ENCODE measurements at regions not wholly inside any gene's neighbourhood (a gene's known extent, or its start where the extent isn't known, plus 50 kb on each side); places are given as distances from the start of the nearest gene placed in this dataset.
"Not testable (repeated sequence)": the region's sequence is repeated elsewhere in the genome, so short reads cannot be mapped to it uniquely, and the experiment has no call there.

- DNase-seq = peak; percentile 51
These were observed 163.0 kb upstream of the PPP1R3A start for GRCh38 chr7:114081606-114082425.

GRCh38 chr7:114077158-114077524, 158.3 kb upstream of the PPP1R3A start:
- not testable (repeated sequence) for DNase-seq

GRCh38 chr7:114076392-114077157, 157.8 kb upstream of the PPP1R3A start:
- not testable (repeated sequence) for DNase-seq

- no peak for DNase-seq
These were observed 154.9 kb upstream of the PPP1R3A start for GRCh38 chr7:114073701-114074100.

GRCh38 chr7:114070246-114070645, 151.4 kb upstream of the PPP1R3A start:
- DNase-seq = no peak

- no peak for DNase-seq
These were observed 144.0 kb upstream of the PPP1R3A start for GRCh38 chr7:114062810-114063209.

- no peak for DNase-seq
These were observed 133.1 kb upstream of the PPP1R3A start for GRCh38 chr7:114051871-114052331.

GRCh38 chr7:114050571-114050970, 131.8 kb upstream of the PPP1R3A start:
- no peak for DNase-seq

GRCh38 chr7:114048386-114049235, 129.8 kb upstream of the PPP1R3A start:
- DNase-seq = no peak

- DNase-seq = no peak
These were observed 129.1 kb upstream of the PPP1R3A start for GRCh38 chr7:114047889-114048288.

- no peak for DNase-seq
These were observed 114.7 kb upstream of the PPP1R3A start for GRCh38 chr7:114033475-114033874.

- peak; percentile 48 for DNase-seq
These were observed 107.8 kb upstream of the PPP1R3A start for GRCh38 chr7:114026486-114027089.

- no peak for DNase-seq
These were observed 102.3 kb upstream of the PPP1R3A start for GRCh38 chr7:114021135-114021534.

- DNase-seq = no peak
These were observed 89.9 kb upstream of the PPP1R3A start for GRCh38 chr7:114008696-114009095.

GRCh38 chr7:114007386-114007785, 88.6 kb upstream of the PPP1R3A start:
- no peak for DNase-seq

- DNase-seq = no peak
These were observed 80.1 kb upstream of the PPP1R3A start for GRCh38 chr7:113998934-113999333.

- no peak for DNase-seq
These were observed 77.6 kb upstream of the PPP1R3A start for GRCh38 chr7:113996405-113996804.

- no peak for DNase-seq
These were observed 67.4 kb upstream of the PPP1R3A start for GRCh38 chr7:113986216-113986615.

- no peak for DNase-seq
These were observed 57.7 kb upstream of the PPP1R3A start for GRCh38 chr7:113976508-113976907.

GRCh38 chr7:113968713-113969112, 49.9 kb upstream of the PPP1R3A start:
- no peak for DNase-seq
